CD4-positive, alpha-beta T cell treated with Interleukin-4 for 4 hours (primary cell): ENCODE measurements at regions not wholly inside any gene's neighbourhood (a gene's known extent, or its start where the extent isn't known, plus 50 kb on each side); places are given as distances from the start of the nearest gene placed in this dataset.

Experiments used
- DNase-seq: peaks from one replicate; pipeline ENCODE4 v3.0.0-alpha.2; 2020

- no peak for DNase-seq
Measured at GRCh38 chr1:24983006-24983680, 53.1 kb upstream of the RUNX3 start.

- no peak for DNase-seq
Measured at GRCh38 chr1:24981631-24982005, 51.5 kb upstream of the RUNX3 start.

- no peak for DNase-seq
Measured at GRCh38 chr1:24980836-24981630, 51.0 kb upstream of the RUNX3 start.
